ENCODE measurements at regions not wholly inside any gene's neighbourhood (a gene's known extent, or its start where the extent isn't known, plus 50 kb on each side); places are given as distances from the start of the nearest gene placed in this dataset.
"Not testable (repeated sequence)": the region's sequence is repeated elsewhere in the genome, so short reads cannot be mapped to it uniquely, and the experiment has no call there.

DNA sequence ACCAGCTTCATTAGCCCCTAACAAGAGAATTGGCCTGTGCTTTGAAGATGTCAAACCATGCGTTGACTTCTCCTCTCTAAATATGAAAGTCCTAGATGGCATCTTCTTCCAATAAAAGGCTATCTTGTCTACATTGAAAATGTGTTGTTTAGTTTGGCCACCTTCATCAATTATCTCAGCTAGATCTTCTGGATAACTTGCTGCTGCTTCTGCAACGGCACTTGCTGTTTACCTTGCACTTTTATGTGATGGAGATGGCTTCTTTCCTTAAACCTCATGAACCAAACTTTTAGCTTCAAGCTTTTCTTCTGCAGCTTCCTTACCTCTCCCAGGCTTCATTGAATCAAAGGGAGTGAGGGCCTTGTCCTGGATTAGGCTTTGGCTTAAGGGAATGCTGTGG is 58.6 kb upstream of the CSNK1E start:
- FAIRE-seq, result peak; percentile 64
- not testable (repeated sequence) for DNase-seq (ENCODE audit: insufficient read length, low spot score)

DNA sequence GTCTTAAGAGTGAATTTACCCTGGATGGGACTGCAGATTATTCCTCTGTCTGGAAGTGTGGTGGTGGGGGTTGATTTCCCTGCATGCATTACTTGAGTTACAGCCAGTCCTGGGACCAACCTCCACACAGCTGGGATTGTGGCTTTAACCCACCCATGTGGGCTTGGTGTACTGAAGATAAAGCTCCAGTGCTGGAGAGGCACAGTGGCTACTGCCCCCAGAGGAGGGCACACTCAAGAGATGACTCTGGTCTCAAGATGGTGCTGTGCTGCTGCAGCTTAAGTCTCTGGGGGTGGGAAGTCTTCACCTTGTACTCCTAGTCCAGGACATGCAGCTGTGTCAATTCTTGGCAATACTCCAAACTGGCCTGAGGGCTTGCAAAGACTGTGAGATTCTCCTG is 57.8 kb upstream of the CSNK1E start:
- not testable (repeated sequence) for FAIRE-seq; DNase-seq (ENCODE audit: insufficient read length, low spot score)

DNA sequence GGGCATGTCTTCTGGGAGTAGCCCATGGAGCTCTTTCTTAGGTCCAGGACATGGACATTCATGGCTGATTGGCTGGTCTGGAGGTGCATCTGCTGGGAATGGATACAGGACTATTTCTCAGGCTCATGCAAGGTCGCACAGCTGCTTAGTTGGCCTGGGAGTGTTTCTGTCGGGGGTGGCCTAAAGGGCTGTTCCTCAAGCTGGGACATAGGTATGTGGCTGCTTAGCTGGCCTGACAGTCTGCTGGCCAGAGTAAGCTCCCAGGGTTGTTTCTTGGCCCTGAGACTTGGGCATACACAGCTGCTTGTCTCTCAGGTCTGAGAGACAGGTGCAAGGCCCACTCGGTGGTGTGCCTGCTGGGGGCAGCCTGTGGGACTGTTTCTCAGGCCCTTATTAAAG is 57.2 kb upstream of the CSNK1E start:
- FAIRE-seq, result not testable (repeated sequence)

DNA sequence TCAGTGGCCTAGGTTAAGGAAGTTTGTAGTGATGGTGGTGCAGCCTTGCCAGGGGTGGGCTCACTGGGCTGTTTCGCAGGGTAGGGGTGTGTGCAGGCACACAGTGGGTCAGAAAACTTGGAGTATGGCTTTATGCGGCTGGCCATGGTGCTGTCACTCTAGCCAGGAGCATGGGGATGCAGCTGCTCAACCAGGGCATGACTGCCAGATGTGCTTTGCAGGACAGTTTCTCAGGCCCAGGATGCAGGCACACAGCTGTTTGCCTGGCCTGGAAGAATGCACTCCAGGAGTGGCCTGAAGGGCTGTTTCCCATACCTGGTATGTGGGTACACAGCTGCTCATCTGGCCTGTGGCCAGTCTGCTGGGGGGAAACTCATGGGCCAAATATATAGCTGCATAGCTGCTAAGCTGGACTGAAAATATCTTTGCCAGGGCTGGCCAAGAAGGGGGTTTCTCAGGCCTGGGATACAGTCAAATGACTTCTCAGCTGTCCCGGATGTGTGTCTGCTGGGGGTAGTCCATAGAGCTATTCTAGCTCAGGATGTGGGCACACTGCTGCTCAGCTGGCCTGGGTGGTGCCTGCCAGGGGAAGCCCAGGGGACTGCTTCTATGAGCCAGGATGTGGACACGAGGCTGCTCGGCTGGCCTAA is 56.7 kb upstream of the CSNK1E start:
- not testable (repeated sequence) for DNase-seq (ENCODE audit: insufficient read length, low spot score); FAIRE-seq

More for the DNA sequence above, 57.2 kb upstream of the CSNK1E start:
- DNase-seq (ENCODE audit: insufficient read length, low spot score), result not testable (repeated sequence)

DNA sequence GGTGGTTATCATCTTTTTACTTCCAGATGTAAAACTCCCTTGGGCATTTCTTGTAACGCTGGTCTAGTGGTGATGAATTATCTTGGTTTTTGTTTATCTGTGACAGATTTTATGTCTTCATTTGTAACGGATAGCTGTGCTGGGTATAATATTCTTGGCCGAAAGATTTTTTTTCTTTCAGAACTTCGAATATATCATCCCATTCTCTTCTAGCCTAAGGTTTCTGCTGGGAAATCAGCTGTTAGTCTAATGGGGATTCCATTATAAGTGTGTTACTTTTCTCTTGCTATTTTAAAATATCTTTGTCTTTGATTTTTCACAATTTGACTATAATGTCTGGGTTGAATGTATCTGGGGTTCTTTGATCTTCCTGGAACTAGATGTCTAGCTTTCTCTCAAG is 55.4 kb upstream of the CSNK1E start:
- DNase-seq (ENCODE audit: insufficient read length, low spot score); FAIRE-seq: not testable (repeated sequence)

DNA sequence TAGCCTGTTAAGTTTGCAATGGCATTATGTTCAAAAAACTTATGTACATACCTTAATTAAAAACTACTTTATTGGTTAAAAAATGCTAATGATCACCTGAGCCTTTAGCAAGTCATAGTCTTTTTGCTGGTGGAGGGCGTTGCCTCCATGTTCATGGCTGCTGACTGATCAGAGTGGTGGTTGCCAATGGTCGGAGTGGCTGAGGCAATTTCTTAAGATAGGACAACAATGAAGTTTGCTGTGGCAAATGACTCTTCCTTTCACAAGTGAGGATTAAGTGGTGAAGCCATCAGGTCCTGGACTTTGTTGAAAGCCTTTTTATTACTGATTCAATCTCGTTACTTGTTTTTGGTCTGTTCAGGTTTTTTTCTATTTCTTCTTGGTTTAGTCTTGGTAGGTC is 53.3 kb upstream of the CSNK1E start:
- FAIRE-seq; DNase-seq (ENCODE audit: insufficient read length, low spot score): not testable (repeated sequence)

DNA sequence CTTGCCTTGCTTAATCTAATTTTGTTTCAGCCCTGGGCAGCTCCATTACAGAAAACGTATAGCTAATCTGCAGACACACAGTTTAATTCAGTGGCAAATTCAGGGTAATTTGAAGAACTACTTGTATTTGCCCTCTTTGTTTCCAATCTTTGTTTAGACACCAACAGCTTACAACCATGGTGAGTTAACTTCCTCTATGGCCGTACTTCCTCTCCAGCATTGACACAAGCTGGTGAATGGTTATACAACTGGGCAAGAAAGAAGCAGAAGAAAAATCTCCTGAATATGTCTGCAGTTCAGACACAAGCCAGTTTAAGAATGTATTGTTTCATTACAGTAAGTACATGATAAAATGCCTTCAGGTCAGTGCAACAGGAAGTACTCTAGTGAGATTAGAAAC is 51.9 kb upstream of the CSNK1E start:
- not testable (repeated sequence) for FAIRE-seq; DNase-seq (ENCODE audit: insufficient read length, low spot score)
